Activated CD8-positive, alpha-beta memory T cell treated with anti-CD3 and anti-CD28 coated beads, Interleukin-2, amount 50 U/mL, for 24 hours (primary cell): ENCODE measurements at regions not wholly inside any gene's neighbourhood (a gene's known extent, or its start where the extent isn't known, plus 50 kb on each side); places are given as distances from the start of the nearest gene placed in this dataset.
"Not testable (repeated sequence)": the region's sequence is repeated elsewhere in the genome, so short reads cannot be mapped to it uniquely, and the experiment has no call there.

Source experiments
- DNase-seq: peaks from one replicate; pipeline ENCODE4 v3.0.0-alpha.2; 2020; ENCODE audit errors: extremely low read depth

DNA sequence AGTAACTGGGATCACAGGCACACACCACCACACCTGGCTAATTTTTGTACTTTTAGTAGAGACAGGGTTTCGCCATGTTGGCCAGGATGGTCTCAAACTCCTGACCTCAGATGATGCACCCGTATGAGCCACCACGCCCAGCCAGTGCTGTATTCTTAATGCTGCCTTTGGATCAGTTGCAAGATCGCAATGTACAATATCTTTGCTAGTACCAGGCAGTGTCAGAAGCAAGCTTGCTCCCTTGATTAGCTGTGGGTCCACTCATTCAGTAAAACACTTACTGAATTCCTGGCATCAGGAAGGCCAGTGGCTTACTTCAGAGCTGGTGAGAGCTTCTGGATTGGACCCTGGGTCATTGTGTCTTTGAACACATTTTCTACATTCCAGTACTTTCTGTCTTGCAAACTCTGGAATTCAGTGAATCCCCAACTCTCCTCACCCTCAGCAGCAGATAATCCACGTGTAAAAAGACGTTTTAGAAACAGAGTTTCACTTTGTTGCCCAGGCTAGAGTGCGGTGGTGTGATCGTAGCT, 1183.7 kb downstream of the AACS start:
- DNase-seq: no peak

GRCh38 chr12:126258190-126258589, 1193.0 kb downstream of the AACS start:
- no peak for DNase-seq

- DNase-seq: no peak
Measured at GRCh38 chr12:126262829-126263228, 1197.6 kb downstream of the AACS start.

GRCh38 chr12:126268222-126268621, 1203.0 kb downstream of the AACS start:
- no peak for DNase-seq

DNA sequence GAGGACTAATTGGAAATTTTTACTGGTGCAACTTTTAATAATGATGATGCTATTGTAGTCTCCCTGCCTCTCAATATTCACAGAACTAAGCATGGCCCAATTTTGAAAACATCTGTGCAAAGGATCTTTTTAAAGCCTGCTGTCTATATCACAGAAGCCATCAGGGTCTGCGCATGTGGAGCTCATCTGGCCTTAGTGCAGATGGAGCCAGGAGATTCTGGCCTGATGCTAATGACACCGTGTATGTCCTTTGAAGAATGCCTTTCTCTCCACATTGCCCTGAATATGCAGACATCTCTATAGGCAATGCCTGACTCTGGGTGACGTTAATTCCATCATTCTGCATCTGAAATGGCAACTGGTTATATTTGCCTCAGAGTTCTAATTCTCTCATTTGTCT, 1205.9 kb downstream of the AACS start:
- no peak for DNase-seq

DNA sequence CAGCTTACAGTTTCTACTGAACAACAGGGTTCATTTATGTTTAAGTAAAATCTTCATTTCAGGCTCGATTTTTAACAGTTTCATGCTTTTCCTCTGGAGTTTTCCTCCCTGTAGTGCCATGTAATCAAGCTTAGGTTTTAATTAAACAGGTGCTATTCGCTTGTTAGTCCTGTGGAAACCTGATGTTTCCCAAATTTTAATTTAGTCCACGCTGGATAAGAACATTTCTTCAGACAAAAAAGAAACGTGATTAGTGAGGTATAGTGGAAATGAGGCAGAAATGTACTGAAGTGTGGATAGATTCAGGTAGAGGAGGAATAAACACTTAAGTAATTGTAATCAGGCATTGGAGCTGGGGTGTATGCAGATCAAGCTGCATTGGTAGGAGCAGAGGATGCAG, 1217.5 kb downstream of the AACS start:
- no peak for DNase-seq

DNA sequence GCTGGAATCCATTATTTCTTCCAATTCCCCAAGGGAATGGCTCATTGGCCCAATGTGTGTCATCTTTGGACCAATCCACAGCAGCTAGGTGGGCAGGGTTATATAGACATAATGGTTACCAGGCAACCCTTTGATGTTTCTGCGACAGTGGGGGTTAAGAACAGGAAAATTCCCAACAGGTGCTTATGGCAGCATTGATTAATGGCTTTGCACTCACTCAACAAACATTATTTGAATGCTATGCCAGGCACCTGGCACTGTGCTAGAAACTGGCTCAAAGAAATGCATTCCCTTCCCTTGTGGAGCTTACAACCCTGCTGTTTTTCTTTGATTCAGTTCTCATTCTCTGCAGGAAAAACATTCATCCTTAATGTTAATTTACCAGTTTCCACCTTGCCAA, 1221.0 kb downstream of the AACS start:
- no peak for DNase-seq

DNA sequence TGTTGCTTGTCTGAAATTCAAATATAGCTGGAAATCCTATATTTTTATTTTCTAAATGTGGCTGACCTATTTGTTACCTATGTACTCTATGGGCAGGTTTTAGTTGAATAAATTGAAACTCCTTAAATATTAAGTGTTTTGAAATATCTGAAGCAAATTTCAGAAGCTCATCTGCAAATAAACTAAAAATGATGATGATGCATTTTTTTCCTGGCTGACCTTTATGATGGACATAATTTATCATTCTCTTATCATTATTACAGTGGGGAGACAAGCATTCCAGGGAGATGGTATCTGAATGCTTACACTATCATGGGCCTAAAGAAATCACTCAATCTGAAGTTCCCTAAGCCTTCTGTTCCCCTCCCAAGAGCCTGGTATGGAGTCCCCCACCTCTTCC, 1225.2 kb downstream of the AACS start:
- no peak for DNase-seq

DNA sequence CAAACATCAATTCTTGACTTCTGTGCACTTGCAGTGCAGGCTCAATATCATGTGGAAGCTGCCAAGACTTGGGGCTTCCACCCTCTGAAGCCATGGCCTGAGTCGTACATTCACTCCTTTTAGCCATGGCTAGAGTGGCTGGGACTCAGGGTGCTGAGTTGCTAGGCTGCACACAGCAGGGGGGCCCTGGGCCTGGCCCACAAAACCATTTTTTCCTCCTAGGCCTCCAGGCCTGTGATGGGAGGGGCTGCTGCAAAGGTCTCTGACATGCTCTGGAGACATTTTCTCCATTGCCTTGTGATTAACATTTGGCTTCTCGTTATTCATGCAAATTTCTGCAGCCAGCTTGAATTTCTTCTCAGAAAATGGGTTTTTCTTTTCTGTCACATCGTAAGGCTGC, 1226.8 kb downstream of the AACS start:
- not testable (repeated sequence) for DNase-seq

GRCh38 chr12:126295652-126296051, 1230.4 kb downstream of the AACS start:
- DNase-seq: no peak

- no peak for DNase-seq
Measured at GRCh38 chr12:126309278-126309677, 1244.0 kb downstream of the AACS start.

GRCh38 chr12:126312457-126312856, 1247.2 kb downstream of the AACS start:
- no peak for DNase-seq

GRCh38 chr12:126316411-126316810, 1251.2 kb downstream of the AACS start:
- no peak for DNase-seq

GRCh38 chr12:126337556-126338441, 1272.6 kb downstream of the AACS start:
- DNase-seq: no peak

- no peak for DNase-seq
Measured at GRCh38 chr12:126342866-126343265, 1277.6 kb downstream of the AACS start.

- DNase-seq: no peak
Measured at GRCh38 chr12:126343321-126343720, 1278.1 kb downstream of the AACS start.

GRCh38 chr12:126346087-126346486, 1280.9 kb downstream of the AACS start:
- DNase-seq: no peak

- DNase-seq: no peak
Measured at GRCh38 chr12:126347421-126347820, 1282.2 kb downstream of the AACS start.

DNA sequence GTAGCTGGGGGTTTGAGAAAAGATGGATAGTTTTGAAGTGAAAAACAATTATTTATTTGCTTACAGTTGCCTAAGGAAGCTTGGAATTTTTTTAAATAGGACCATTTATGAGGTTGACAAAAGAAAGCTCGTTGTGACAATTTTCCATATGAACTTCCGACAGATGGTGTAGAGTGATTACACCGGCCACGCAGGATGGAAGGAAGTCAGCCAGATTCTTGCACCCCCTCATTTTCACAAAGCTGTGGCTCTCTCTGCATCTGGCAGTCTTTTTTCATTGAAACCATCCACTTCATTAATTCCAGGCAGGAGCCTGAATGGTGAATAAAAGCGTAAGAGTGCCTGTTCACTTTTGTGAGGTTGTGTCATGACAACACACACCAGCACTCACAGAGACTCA, 1284.1 kb downstream of the AACS start:
- no peak for DNase-seq

- DNase-seq: no peak
Measured at GRCh38 chr12:126353604-126354003, 1288.4 kb downstream of the AACS start.

DNA sequence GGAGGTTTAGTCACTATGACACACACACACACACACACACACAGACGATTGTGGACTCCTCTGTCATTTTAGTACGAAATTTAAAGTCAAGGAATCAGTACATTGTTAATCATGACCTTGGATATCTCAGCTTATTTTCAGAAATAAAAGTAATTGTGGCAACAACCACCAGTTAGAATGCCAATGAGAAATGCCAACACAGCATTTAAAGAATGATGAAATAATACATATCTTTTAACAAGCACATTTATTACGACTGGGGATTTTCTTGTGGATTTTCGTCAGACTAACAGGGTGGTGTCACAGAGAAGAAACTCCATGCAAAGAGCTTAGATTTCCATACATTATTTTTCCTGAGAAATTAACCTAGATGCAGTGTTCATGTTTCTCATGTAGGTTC, 1289.4 kb downstream of the AACS start:
- DNase-seq: no peak

GRCh38 chr12:126355346-126355745, 1290.1 kb downstream of the AACS start:
- no peak for DNase-seq

- DNase-seq: no peak
Measured at GRCh38 chr12:126358806-126359205, 1293.6 kb downstream of the AACS start.

DNA sequence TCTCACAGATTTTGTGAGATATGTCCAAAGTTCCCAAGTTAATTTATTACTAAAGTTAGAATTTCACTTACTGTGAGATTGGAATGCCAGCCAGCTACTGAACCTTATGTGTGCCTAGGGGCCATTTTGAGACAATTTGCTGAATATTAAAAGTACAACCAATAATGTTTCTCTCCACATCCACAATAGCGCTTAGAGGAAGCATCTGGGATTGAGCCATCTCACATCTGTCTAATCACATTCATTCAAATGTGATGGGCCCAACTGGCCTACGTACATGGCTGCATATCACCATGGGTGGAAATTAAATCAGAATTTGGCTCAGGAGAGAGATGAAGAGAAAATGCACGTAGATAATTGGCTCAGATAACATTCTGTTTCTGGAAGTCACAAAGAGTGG, 1294.0 kb downstream of the AACS start:
- no peak for DNase-seq
